PC-9 (cell line): ENCODE measurements at regions not wholly inside any gene's neighbourhood (a gene's known extent, or its start where the extent isn't known, plus 50 kb on each side); places are given as distances from the start of the nearest gene placed in this dataset.

Experiments used
- BruUV-seq: library from RNA; stranded (reverse); fragments of 400-500 nt; replicated peaks from 2 replicates; lab custom pipeline; 2021; lab: Mats Ljungman, UMichigan
- CTCF ChIA-PET: fragments of 300-600 bp; sonication (Branson Sonifier 250); formaldehyde crosslinking; loops from one replicate; lab custom pipeline; 2022; ENCODE audit warnings: antibody characterized with exemption; lab: Charles Lee
- POLR2A ChIA-PET: fragments of 300-600 bp; sonication (Branson Sonifier 250); formaldehyde crosslinking; loops from one replicate; lab custom pipeline; 2022; ENCODE audit warnings: antibody characterized with exemption; ENCODE audit not compliant: unreplicated experiment; lab: Charles Lee
- DNase-seq, 2 experiments: peaks; one replicate each; pipeline versions ENCODE4 v3.0.0 to v3.0.0-alpha.2; 2015 to 2022; ENCODE audit warnings: mixed read lengths in 1 of 2
- H2AFZ ChIP-seq: fragments of 200-600 bp; sonication (generic); 2 replicates; pipeline ENCODE4 v1.8.1; 2017; ENCODE audit warnings: antibody characterized with exemption
- H3F3A ChIP-seq: fragments of 200-600 bp; sonication (generic); 2 replicates; pipeline ENCODE4 v1.8.1; 2017; ENCODE audit warnings: antibody characterized with exemption, mild to moderate bottlenecking, low read depth; ENCODE audit not compliant: insufficient read depth
- H3K27ac ChIP-seq: fragments of 200-600 bp; sonication (generic); 2 replicates; pipeline ENCODE4 v1.6.1; 2016; ENCODE audit warnings: mixed run types
- H3K27me3 ChIP-seq: fragments of 200-600 bp; sonication (generic); 2 replicates; pipeline ENCODE4 v1.6.1; 2016; ENCODE audit warnings: low read depth, mixed run types; ENCODE audit not compliant: insufficient read depth
- H3K36me3 ChIP-seq: fragments of 200-600 bp; sonication (generic); 2 replicates; pipeline ENCODE4 v1.6.1; 2016; ENCODE audit warnings: low read depth, mixed run types
- H3K4me1 ChIP-seq: fragments of 200-600 bp; sonication (generic); replicated peaks from 2 replicates; pipeline ENCODE4 v1.6.1; 2016; ENCODE audit warnings: mixed run types; ENCODE audit not compliant: insufficient read depth
- H3K4me2 ChIP-seq: fragments of 200-600 bp; sonication (generic); 2 replicates; pipeline ENCODE4 v1.6.1; 2017; ENCODE audit warnings: mixed run types
- H3K4me3 ChIP-seq: fragments of 200-600 bp; sonication (generic); 2 replicates; pipeline ENCODE4 v1.6.1; 2016; ENCODE audit warnings: mixed run types
- H3K79me2 ChIP-seq: fragments of 200-600 bp; sonication (generic); 2 replicates; pipeline ENCODE4 v1.6.1; 2017; ENCODE audit warnings: low read depth, mixed run types
- H3K9me2 ChIP-seq: fragments of 200-600 bp; sonication (generic); 2 replicates; pipeline ENCODE4 v1.8.1; 2017; ENCODE audit warnings: mild to moderate bottlenecking; ENCODE audit not compliant: insufficient read depth
- H3K9me3 ChIP-seq: fragments of 200-600 bp; sonication (generic); 2 replicates; pipeline ENCODE4 v1.8.1; 2016; ENCODE audit warnings: low read depth; ENCODE audit not compliant: insufficient read depth
- H4K20me1 ChIP-seq: fragments of 200-600 bp; sonication (generic); 2 replicates; pipeline ENCODE4 v1.8.1; 2017; ENCODE audit not compliant: insufficient read depth
- EZH2 ChIP-seq: fragments of 200-600 bp; sonication (generic); IDR thresholded peaks from 2 replicates; pipeline ENCODE4 v1.8.0; 2017; ENCODE audit warnings: antibody characterized with exemption, low read depth
- intact Hi-C: fragments of 100-400 bp; cut with micrococcal nuclease; formaldehyde crosslinking; loops from one replicate; pipeline ENCODE4 v1.10.0; 2022; ENCODE audit not compliant: unreplicated experiment
- TF ChIP-seq, protein P1 (sequence below): fragments of 200-600 bp; sonication (generic); conservative IDR thresholded peaks from 2 replicates; pipeline ENCODE4 v1.6.1; 2017; ENCODE audit warnings: mixed run types, antibody characterized with exemption, mild to moderate bottlenecking, moderate library complexity

DNA sequence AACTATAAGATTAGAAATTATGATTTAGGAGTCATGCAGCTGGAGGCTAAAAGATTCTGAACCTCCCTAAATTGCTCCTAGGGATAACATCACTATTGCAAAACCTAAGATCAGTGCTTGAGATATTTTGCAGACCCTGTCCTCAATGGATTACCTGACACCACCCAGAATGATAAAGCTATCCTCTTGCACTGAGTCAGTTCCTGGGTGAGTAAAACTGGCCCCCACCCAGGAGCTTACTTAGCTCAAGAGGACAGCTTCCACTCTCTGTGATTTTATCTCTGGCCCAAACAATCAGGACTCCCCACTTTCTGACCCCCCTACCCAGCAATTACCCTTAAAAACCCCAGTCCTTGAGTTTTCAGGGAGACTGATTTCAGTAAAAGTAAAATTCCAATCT, 2074.4 kb upstream of the RAG2 start:
- H3K79me2 ChIP-seq = no peaks in the 10 kb centered on the region
- intact Hi-C loops = no loop called here
- POLR2A ChIA-PET = no interaction called here
- no peaks in the 10 kb centered on the region for H3K9me3 ChIP-seq
- no TSS peak for BruUV-seq
- no peak for DNase-seq
- H3F3A ChIP-seq = no peaks in the 10 kb centered on the region
- H2AFZ ChIP-seq = 0 out of 2 replicates have a peak overlapping the region, but pooled peaks have one; percentile 6
- no peaks in the 10 kb centered on the region for H3K27me3 ChIP-seq
- no peak overlapping the region for H3K4me2 ChIP-seq
- H3K4me1 ChIP-seq = no peaks in the 10 kb centered on the region
- TF ChIP-seq, protein P1, sequence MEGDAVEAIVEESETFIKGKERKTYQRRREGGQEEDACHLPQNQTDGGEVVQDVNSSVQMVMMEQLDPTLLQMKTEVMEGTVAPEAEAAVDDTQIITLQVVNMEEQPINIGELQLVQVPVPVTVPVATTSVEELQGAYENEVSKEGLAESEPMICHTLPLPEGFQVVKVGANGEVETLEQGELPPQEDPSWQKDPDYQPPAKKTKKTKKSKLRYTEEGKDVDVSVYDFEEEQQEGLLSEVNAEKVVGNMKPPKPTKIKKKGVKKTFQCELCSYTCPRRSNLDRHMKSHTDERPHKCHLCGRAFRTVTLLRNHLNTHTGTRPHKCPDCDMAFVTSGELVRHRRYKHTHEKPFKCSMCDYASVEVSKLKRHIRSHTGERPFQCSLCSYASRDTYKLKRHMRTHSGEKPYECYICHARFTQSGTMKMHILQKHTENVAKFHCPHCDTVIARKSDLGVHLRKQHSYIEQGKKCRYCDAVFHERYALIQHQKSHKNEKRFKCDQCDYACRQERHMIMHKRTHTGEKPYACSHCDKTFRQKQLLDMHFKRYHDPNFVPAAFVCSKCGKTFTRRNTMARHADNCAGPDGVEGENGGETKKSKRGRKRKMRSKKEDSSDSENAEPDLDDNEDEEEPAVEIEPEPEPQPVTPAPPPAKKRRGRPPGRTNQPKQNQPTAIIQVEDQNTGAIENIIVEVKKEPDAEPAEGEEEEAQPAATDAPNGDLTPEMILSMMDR = no peak
- TF ChIP-seq EZH2 = no peak
- no peak overlapping the region for H3K27ac ChIP-seq
- no peaks in the 10 kb centered on the region for H4K20me1 ChIP-seq
- CTCF ChIA-PET = no interaction called here
- no peak overlapping the region for H3K4me3 ChIP-seq
- H3K36me3 ChIP-seq = no peaks in the 10 kb centered on the region
- no peaks in the 10 kb centered on the region for H3K9me2 ChIP-seq

DNA sequence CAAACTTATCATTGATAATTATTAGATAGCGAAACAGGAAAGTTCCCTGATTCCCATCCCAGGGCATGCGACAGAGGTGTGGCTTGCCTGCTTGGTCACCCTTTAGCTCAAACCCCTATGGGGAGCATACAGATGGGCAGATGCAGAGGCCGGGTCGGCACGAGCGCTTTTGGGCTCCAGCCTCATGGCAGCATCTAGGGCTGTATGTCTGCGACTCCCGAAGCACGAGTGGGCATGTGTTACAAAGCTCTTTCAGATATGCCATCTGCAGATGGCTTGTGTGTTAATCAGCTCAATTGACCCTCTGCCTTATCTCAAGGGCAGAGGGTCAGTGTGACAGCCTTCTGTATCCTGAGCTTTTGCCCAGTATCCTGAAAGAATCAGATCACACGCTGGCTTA, 2069.3 kb upstream of the RAG2 start:
- no TSS peak for BruUV-seq
- H2AFZ ChIP-seq = no peak overlapping the region
- H3K9me2 ChIP-seq = no peaks in the 10 kb centered on the region
- no peaks in the 10 kb centered on the region for H3K79me2 ChIP-seq
- TF ChIP-seq EZH2 = no peak
- TF ChIP-seq, protein P1 = no peak
- H3K4me2 ChIP-seq = no peak overlapping the region
- no peak overlapping the region for H3K4me3 ChIP-seq
- no peak overlapping the region for H3K27ac ChIP-seq
- H3K9me3 ChIP-seq = no peaks in the 10 kb centered on the region
- no peak for DNase-seq
- H4K20me1 ChIP-seq = no peaks in the 10 kb centered on the region
- CTCF ChIA-PET = no interaction called here
- no peaks in the 10 kb centered on the region for H3K4me1 ChIP-seq
- no peaks in the 10 kb centered on the region for H3K36me3 ChIP-seq
- intact Hi-C loops = no loop called here
- H3K27me3 ChIP-seq = no peaks in the 10 kb centered on the region
- POLR2A ChIA-PET = no interaction called here
- no peaks in the 10 kb centered on the region for H3F3A ChIP-seq

DNA sequence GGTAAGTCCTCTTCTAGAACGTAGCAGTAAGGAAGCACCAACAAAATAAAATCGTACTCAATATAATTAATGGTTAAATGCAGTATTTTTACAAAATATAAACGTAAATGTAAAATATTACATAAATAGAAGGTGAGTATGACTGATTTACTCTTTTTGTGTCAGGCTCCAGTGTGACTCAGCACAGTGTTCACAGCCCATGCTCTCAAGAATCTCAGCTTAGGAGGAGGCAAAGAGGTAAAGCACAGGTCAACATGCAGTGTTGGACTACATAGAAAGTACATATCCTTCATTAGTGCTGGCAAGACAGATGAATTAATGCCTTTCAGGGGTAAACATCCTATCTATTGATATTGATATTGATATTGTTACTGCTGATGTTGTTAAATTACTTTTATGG, 2050.6 kb upstream of the RAG2 start:
- Histone ChIP-seq H2AFZ (peak overlapping the region; percentile 50; the same call in 1 of the 2 replicates), H3K27ac (0 out of 2 replicates have a peak overlapping the region, but pooled peaks have one; percentile 20), H3K9me2 (peaks cover 7% of the 10 kb centered on the region; the same call in 1 of the 2 replicates), H4K20me1 (no peaks in the 10 kb centered on the region), H3K27me3 (no peaks in the 10 kb centered on the region), H3K79me2 (no peaks in the 10 kb centered on the region), H3K36me3 (no peaks in the 10 kb centered on the region), H3K9me3 (no peaks in the 10 kb centered on the region), H3K4me1 (peaks cover 7% of the 10 kb centered on the region; the same call in 1 of the 2 replicates), H3K4me3 (no peak overlapping the region), H3F3A (no peaks in the 10 kb centered on the region), H3K4me2 (0 out of 2 replicates have a peak overlapping the region, but pooled peaks have one; percentile 1)
- TF ChIP-seq EZH2 = no peak
- TF ChIP-seq, protein P1 = no peak
- POLR2A ChIA-PET = interaction anchor here (0.6 to 0.7 kb wide), 2 partner anchors 42 to 187 kb away, joined by 3 read pairs; no protein-coding TSS in a partner anchor
- intact Hi-C loops = no loop called here
- DNase-seq = no peak
- CTCF ChIA-PET = no interaction called here
- no TSS peak for BruUV-seq
